ENCODE measurements at regions not wholly inside any gene's neighbourhood (a gene's known extent, or its start where the extent isn't known, plus 50 kb on each side); places are given as distances from the start of the nearest gene placed in this dataset.
A peak's percentile ranks its signal among the peaks of the same experiment; 100 is the strongest.

- no CpG with 5 or more reads among the region's 4 CpGs for WGBS, 2 donors (ENCODE audit: extremely low coverage in 2 of 2, insufficient read length in 2 of 2, insufficient replicate concordance in 1 of 2)
- Histone ChIP-seq H3K9ac (ENCODE audit: low read depth, low read length, poor library complexity) (no peak overlapping the region), H2AK5ac (ENCODE audit: low read depth, low read length) (no peak overlapping the region), H4K91ac (ENCODE audit: low read depth, low read length, poor library complexity) (no peak overlapping the region), H3K18ac (ENCODE audit: low read length) (peak overlapping the region; percentile 15), H3K27ac (replicated peaks; ENCODE audit: low read length) (no peak overlapping the region), H3K4me1 (ENCODE audit: control insufficient read depth in 2 of 2, insufficient read depth in 1 of 2, low read depth in 1 of 2, low read length in 2 of 2) (peaks cover 2% of the 10 kb centered on the region in 2 donors), H3K27me3 (ENCODE audit: control insufficient read depth in 3 of 3, insufficient read depth in 3 of 3, low read depth in 1 of 3, low read length in 3 of 3) (peaks cover 0 to 11% (median 0%) of the 10 kb centered on the region in 3 experiments), H2AFZ (ENCODE audit: low read length) (peak overlapping the region; percentile 39), H2BK120ac (ENCODE audit: low read depth, low read length) (no peak overlapping the region), H3K9me3 (replicated peaks in 1 of 2; ENCODE audit: control insufficient read depth in 2 of 2, insufficient read depth in 1 of 2, low read depth in 1 of 2, low read length in 2 of 2) (peaks cover 0 to 2% of the 10 kb centered on the region in 2 donors), H3K4ac (ENCODE audit: low read length) (no peak overlapping the region), H3K14ac (ENCODE audit: low read length) (no peak overlapping the region), H3K4me3 (ENCODE audit: low read length in 2 of 2) (no peak overlapping the region), H3K4me2 (ENCODE audit: insufficient read depth, low read length, poor library complexity, severe bottlenecking) (no peak overlapping the region), H2BK15ac (ENCODE audit: low read length) (no peak overlapping the region), H2BK5ac (ENCODE audit: low read length) (no peak overlapping the region), H2BK12ac (ENCODE audit: low read length) (no peak overlapping the region), H3K36me3 (replicated peaks in 1 of 2; ENCODE audit: control insufficient read depth in 2 of 2, insufficient read depth in 2 of 2, low read length in 2 of 2) (no peaks in the 10 kb centered on the region), H3K79me1 (ENCODE audit: low read depth, low read length) (no peaks in the 10 kb centered on the region), H3K23ac (ENCODE audit: low read depth, low read length, poor library complexity) (no peak overlapping the region), H4K8ac (ENCODE audit: low read depth, low read length) (no peak overlapping the region)
- no peak for DNase-seq (ENCODE audit: low spot score)
Measured at GRCh38 chr11:116644941-116645305, 127.9 kb downstream of the BUD13 start.

- no peak overlapping the region for H2BK12ac ChIP-seq (ENCODE audit: low read length)
Measured at GRCh38 chr11:116644201-116644940, 128.4 kb downstream of the BUD13 start.

GRCh38 chr11:116643521-116643920, 129.3 kb downstream of the BUD13 start:
- no peak overlapping the region for H2BK5ac ChIP-seq (ENCODE audit: low read length)
- H3K27ac ChIP-seq (replicated peaks; ENCODE audit: low read length): no peak overlapping the region
- H3K9me3 ChIP-seq (replicated peaks in 1 of 2; ENCODE audit: control insufficient read depth in 2 of 2, insufficient read depth in 1 of 2, low read depth in 1 of 2, low read length in 2 of 2): peaks cover 0 to 2% of the 10 kb centered on the region in 2 donors
- DNase-seq (ENCODE audit: low spot score): no peak
- no peak overlapping the region for H2BK120ac ChIP-seq (ENCODE audit: low read depth, low read length)
- no peak overlapping the region for H2BK12ac ChIP-seq (ENCODE audit: low read length)
- no peak overlapping the region for H3K9ac ChIP-seq (ENCODE audit: low read depth, low read length, poor library complexity)
- no peaks in the 10 kb centered on the region for H3K36me3 ChIP-seq (replicated peaks in 1 of 2; ENCODE audit: control insufficient read depth in 2 of 2, insufficient read depth in 2 of 2, low read length in 2 of 2)
- no peak overlapping the region for H3K4ac ChIP-seq (ENCODE audit: low read length)
- no peaks in the 10 kb centered on the region for H3K79me1 ChIP-seq (ENCODE audit: low read depth, low read length)
- no peak overlapping the region for H3K4me2 ChIP-seq (ENCODE audit: insufficient read depth, low read length, poor library complexity, severe bottlenecking)
- no peak overlapping the region for H4K8ac ChIP-seq (ENCODE audit: low read depth, low read length)
- H3K14ac ChIP-seq (ENCODE audit: low read length): no peak overlapping the region
- peak overlapping the region; percentile 77 for H2AK5ac ChIP-seq (ENCODE audit: low read depth, low read length)
- H2BK15ac ChIP-seq (ENCODE audit: low read length): no peak overlapping the region
- no peak overlapping the region for H2AFZ ChIP-seq (ENCODE audit: low read length)
- H4K91ac ChIP-seq (ENCODE audit: low read depth, low read length, poor library complexity): no peak overlapping the region
- H3K4me1 ChIP-seq (ENCODE audit: control insufficient read depth in 2 of 2, insufficient read depth in 1 of 2, low read depth in 1 of 2, low read length in 2 of 2): peaks cover 2% of the 10 kb centered on the region in 2 donors
- peak overlapping the region; percentile 5 for H3K23ac ChIP-seq (ENCODE audit: low read depth, low read length, poor library complexity)
- WGBS, 2 donors (ENCODE audit: extremely low coverage in 2 of 2, insufficient read length in 2 of 2, insufficient replicate concordance in 1 of 2): no CpG with 5 or more reads among the region's 9 CpGs
- H3K4me3 ChIP-seq (ENCODE audit: low read length in 2 of 2): no peak overlapping the region
- H3K18ac ChIP-seq (ENCODE audit: low read length): peak overlapping the region; percentile 61
- peaks cover 0 to 18% (median 0%) of the 10 kb centered on the region in 3 experiments for H3K27me3 ChIP-seq (ENCODE audit: control insufficient read depth in 3 of 3, insufficient read depth in 3 of 3, low read depth in 1 of 3, low read length in 3 of 3)

More at GRCh38 chr11:116644201-116644940, 128.4 kb downstream of the BUD13 start:
- Histone ChIP-seq H3K4me3 (ENCODE audit: low read length in 2 of 2) (no peak overlapping the region), H3K4me1 (ENCODE audit: control insufficient read depth in 2 of 2, insufficient read depth in 1 of 2, low read depth in 1 of 2, low read length in 2 of 2) (peaks cover 2% of the 10 kb centered on the region in 2 donors), H3K79me1 (ENCODE audit: low read depth, low read length) (no peaks in the 10 kb centered on the region), H3K27ac (replicated peaks; ENCODE audit: low read length) (no peak overlapping the region), H2AK5ac (ENCODE audit: low read depth, low read length) (no peak overlapping the region), H3K18ac (ENCODE audit: low read length) (no peak overlapping the region), H3K9me3 (replicated peaks in 1 of 2; ENCODE audit: control insufficient read depth in 2 of 2, insufficient read depth in 1 of 2, low read depth in 1 of 2, low read length in 2 of 2) (peaks cover 0 to 2% of the 10 kb centered on the region in 2 donors), H4K91ac (ENCODE audit: low read depth, low read length, poor library complexity) (no peak overlapping the region), H3K14ac (ENCODE audit: low read length) (no peak overlapping the region), H2BK120ac (ENCODE audit: low read depth, low read length) (no peak overlapping the region), H4K8ac (ENCODE audit: low read depth, low read length) (no peak overlapping the region), H2AFZ (ENCODE audit: low read length) (peak overlapping the region; percentile 40), H3K27me3 (ENCODE audit: control insufficient read depth in 3 of 3, insufficient read depth in 3 of 3, low read depth in 1 of 3, low read length in 3 of 3) (peaks cover 0 to 12% (median 0%) of the 10 kb centered on the region in 3 experiments), H2BK5ac (ENCODE audit: low read length) (no peak overlapping the region), H3K4ac (ENCODE audit: low read length) (no peak overlapping the region), H2BK15ac (ENCODE audit: low read length) (no peak overlapping the region), H3K23ac (ENCODE audit: low read depth, low read length, poor library complexity) (no peak overlapping the region), H3K36me3 (replicated peaks in 1 of 2; ENCODE audit: control insufficient read depth in 2 of 2, insufficient read depth in 2 of 2, low read length in 2 of 2) (no peaks in the 10 kb centered on the region), H3K9ac (ENCODE audit: low read depth, low read length, poor library complexity) (no peak overlapping the region), H3K4me2 (ENCODE audit: insufficient read depth, low read length, poor library complexity, severe bottlenecking) (no peak overlapping the region)
- DNase-seq (ENCODE audit: low spot score): no peak
- no CpG with 5 or more reads among the region's 16 CpGs for WGBS, 2 donors (ENCODE audit: extremely low coverage in 2 of 2, insufficient read length in 2 of 2, insufficient replicate concordance in 1 of 2)

- Histone ChIP-seq H3K18ac (ENCODE audit: low read length) (no peak overlapping the region), H3K4me1 (ENCODE audit: control insufficient read depth in 2 of 2, insufficient read depth in 1 of 2, low read depth in 1 of 2, low read length in 2 of 2) (peaks cover 2% of the 10 kb centered on the region in 2 donors), H4K91ac (ENCODE audit: low read depth, low read length, poor library complexity) (no peak overlapping the region), H2AK5ac (ENCODE audit: low read depth, low read length) (no peak overlapping the region), H2AFZ (ENCODE audit: low read length) (no peak overlapping the region), H3K9me3 (replicated peaks in 1 of 2; ENCODE audit: control insufficient read depth in 2 of 2, insufficient read depth in 1 of 2, low read depth in 1 of 2, low read length in 2 of 2) (peaks cover 0 to 2% of the 10 kb centered on the region in 2 donors), H2BK120ac (ENCODE audit: low read depth, low read length) (no peak overlapping the region), H3K14ac (ENCODE audit: low read length) (no peak overlapping the region), H2BK12ac (ENCODE audit: low read length) (no peak overlapping the region), H3K36me3 (replicated peaks in 1 of 2; ENCODE audit: control insufficient read depth in 2 of 2, insufficient read depth in 2 of 2, low read length in 2 of 2) (no peaks in the 10 kb centered on the region), H3K27ac (replicated peaks; ENCODE audit: low read length) (no peak overlapping the region), H3K27me3 (ENCODE audit: control insufficient read depth in 3 of 3, insufficient read depth in 3 of 3, low read depth in 1 of 3, low read length in 3 of 3) (peaks cover 0 to 22% (median 0%) of the 10 kb centered on the region in 3 experiments), H3K4ac (ENCODE audit: low read length) (no peak overlapping the region), H3K4me3 (ENCODE audit: low read length in 2 of 2) (no peak overlapping the region), H3K79me1 (ENCODE audit: low read depth, low read length) (no peaks in the 10 kb centered on the region), H3K23ac (ENCODE audit: low read depth, low read length, poor library complexity) (no peak overlapping the region), H2BK5ac (ENCODE audit: low read length) (no peak overlapping the region), H2BK15ac (ENCODE audit: low read length) (no peak overlapping the region), H3K4me2 (ENCODE audit: insufficient read depth, low read length, poor library complexity, severe bottlenecking) (no peak overlapping the region), H3K9ac (ENCODE audit: low read depth, low read length, poor library complexity) (no peak overlapping the region), H4K8ac (ENCODE audit: low read depth, low read length) (no peak overlapping the region)
- no peak for DNase-seq (ENCODE audit: low spot score)
Measured at GRCh38 chr11:116642902-116643301, 129.9 kb downstream of the BUD13 start.

Data from neuronal stem cell (in vitro differentiated cells).